GM12874 (cell line): ENCODE measurements at regions not wholly inside any gene's neighbourhood (a gene's known extent, or its start where the extent isn't known, plus 50 kb on each side); places are given as distances from the start of the nearest gene placed in this dataset.

ENCODE experiments used
- CTCF ChIP-seq: IDR thresholded peaks from 2 replicates; pipeline ENCODE4 v1.5.1; 2011; ENCODE audit warnings: low read depth, mild to moderate bottlenecking, control low read depth, low read length, moderate library complexity; ENCODE audit not compliant: insufficient read depth

GRCh38 chr18:44325903-44326635 is 354.6 kb upstream of the SETBP1 start:
- peak; percentile 60 for TF ChIP-seq CTCF

- TF ChIP-seq CTCF = no peak
Measured at GRCh38 chr18:44331656-44332570, 348.8 kb upstream of the SETBP1 start.

- no peak for TF ChIP-seq CTCF
Measured at GRCh38 chr18:44341759-44342158, 338.9 kb upstream of the SETBP1 start.

- TF ChIP-seq CTCF = no peak
Measured at GRCh38 chr18:44342162-44342561, 338.5 kb upstream of the SETBP1 start.

- no peak for TF ChIP-seq CTCF
Measured at GRCh38 chr18:44342946-44343345, 337.7 kb upstream of the SETBP1 start.

GRCh38 chr18:44343570-44343969 is 337.1 kb upstream of the SETBP1 start:
- TF ChIP-seq CTCF = no peak

GRCh38 chr18:44356566-44357157 is 324.0 kb upstream of the SETBP1 start:
- no peak for TF ChIP-seq CTCF
